ENCODE measurements at regions not wholly inside any gene's neighbourhood (a gene's known extent, or its start where the extent isn't known, plus 50 kb on each side); places are given as distances from the start of the nearest gene placed in this dataset.

DNA sequence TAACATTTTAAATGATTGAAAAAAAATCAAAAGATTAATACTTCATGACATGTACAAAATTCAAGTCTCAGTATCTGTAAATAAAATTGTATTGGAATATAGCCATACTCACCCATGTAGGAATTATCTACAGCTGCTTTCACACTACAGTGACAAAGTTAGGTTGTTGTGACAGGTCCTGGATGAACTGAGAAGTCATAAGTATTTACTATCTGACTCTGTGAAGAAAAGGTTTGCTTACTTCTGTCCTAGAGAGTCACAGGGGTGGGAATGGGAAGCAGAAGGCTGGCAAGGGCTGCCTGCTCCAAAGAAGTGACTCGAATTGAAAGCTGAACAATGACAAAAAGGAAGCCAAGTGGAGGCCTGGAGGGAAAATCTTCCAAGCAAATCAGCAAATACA is 155.2 kb downstream of the SLC30A10 start:
- H3K9ac ChIP-seq (ENCODE audit: low read depth, low read length), result no peak overlapping the region
- no peak overlapping the region for H3K4ac ChIP-seq (ENCODE audit: low read depth, low read length)
- in situ Hi-C loops (cut with MboI; ENCODE audit: low sequenced_read_pairs) (no loop called here), intact Hi-C loops (cut with micrococcal nuclease) (no loop called here), dilution Hi-C loops (cut with HindIII; ENCODE audit: low sequenced_read_pairs, unreplicated experiment) (no loop called here)
- ChIA-PET CTCF (no interaction called here), POLR2A (ENCODE audit: unreplicated experiment) (no interaction called here)
- H2AK9ac ChIP-seq (replicated peaks; ENCODE audit: low read depth, low read length, poor library complexity), result no peak overlapping the region
- H3K4me1 ChIP-seq (ENCODE audit: control insufficient read depth, insufficient read depth, low read length), result peaks cover 2% of the 10 kb centered on the region; the same call in 1 of the 2 replicates
- no peaks in the 10 kb centered on the region for H3K9me1 ChIP-seq (ENCODE audit: insufficient read depth, low read length)
- no peak overlapping the region for H2AK5ac ChIP-seq (ENCODE audit: low read depth, low read length)
- ATAC-seq (ENCODE audit: low read depth), result no peak
- BruUV-seq (replicated peaks), result no TSS peak
- H3K27ac ChIP-seq (ENCODE audit: insufficient read depth, low read length), result no peak overlapping the region
- no peak overlapping the region for H2AFZ ChIP-seq (replicated peaks; ENCODE audit: low read length, poor library complexity)
- no peaks in the 10 kb centered on the region for H3K27me3 ChIP-seq (ENCODE audit: control insufficient read depth, insufficient read depth, low read length)
- H3K79me1 ChIP-seq (ENCODE audit: low read depth in 1 of 2, low read length in 2 of 2), result no peaks in the 10 kb centered on the region
- no peak overlapping the region for H3K4me2 ChIP-seq (ENCODE audit: low read depth, low read length)
- H4K91ac ChIP-seq (ENCODE audit: insufficient read depth, low read depth, low read length), result no peak overlapping the region
- H3K18ac ChIP-seq (ENCODE audit: low read depth, low read length), result no peak overlapping the region
- no peak for DNase-seq
- no peak overlapping the region for H2BK120ac ChIP-seq (ENCODE audit: low read depth, low read length)
- no peak overlapping the region for H2BK15ac ChIP-seq (ENCODE audit: low read depth, low read length)
- no peak overlapping the region for H2BK5ac ChIP-seq (ENCODE audit: low read depth, low read length, poor library complexity, severe bottlenecking)
- no peak overlapping the region for H3K14ac ChIP-seq (replicated peaks; ENCODE audit: low read depth, low read length)
- no peak overlapping the region for H3K56ac ChIP-seq (ENCODE audit: extremely low read depth, insufficient read depth, low read length)
- H4K8ac ChIP-seq (ENCODE audit: low read depth in 2 of 2, low read length in 2 of 2), result no peak overlapping the region
- TF ChIP-seq, protein P1, sequence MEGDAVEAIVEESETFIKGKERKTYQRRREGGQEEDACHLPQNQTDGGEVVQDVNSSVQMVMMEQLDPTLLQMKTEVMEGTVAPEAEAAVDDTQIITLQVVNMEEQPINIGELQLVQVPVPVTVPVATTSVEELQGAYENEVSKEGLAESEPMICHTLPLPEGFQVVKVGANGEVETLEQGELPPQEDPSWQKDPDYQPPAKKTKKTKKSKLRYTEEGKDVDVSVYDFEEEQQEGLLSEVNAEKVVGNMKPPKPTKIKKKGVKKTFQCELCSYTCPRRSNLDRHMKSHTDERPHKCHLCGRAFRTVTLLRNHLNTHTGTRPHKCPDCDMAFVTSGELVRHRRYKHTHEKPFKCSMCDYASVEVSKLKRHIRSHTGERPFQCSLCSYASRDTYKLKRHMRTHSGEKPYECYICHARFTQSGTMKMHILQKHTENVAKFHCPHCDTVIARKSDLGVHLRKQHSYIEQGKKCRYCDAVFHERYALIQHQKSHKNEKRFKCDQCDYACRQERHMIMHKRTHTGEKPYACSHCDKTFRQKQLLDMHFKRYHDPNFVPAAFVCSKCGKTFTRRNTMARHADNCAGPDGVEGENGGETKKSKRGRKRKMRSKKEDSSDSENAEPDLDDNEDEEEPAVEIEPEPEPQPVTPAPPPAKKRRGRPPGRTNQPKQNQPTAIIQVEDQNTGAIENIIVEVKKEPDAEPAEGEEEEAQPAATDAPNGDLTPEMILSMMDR (conservative IDR thresholded peaks at IDR 0.05; ENCODE audit: low read depth, low read length), result no peak
- TF ChIP-seq POLR2A (IDR thresholded peaks at IDR 0.05; ENCODE audit: low read depth, low read length), result no peak
- TF ChIP-seq RFX5 (IDR thresholded peaks at IDR 0.05; ENCODE audit: low read depth, low read length), result no peak
- TF ChIP-seq CHD1 (IDR thresholded peaks at IDR 0.05; ENCODE audit: low read depth, low read length), result no peak
- TF ChIP-seq, protein P2, sequence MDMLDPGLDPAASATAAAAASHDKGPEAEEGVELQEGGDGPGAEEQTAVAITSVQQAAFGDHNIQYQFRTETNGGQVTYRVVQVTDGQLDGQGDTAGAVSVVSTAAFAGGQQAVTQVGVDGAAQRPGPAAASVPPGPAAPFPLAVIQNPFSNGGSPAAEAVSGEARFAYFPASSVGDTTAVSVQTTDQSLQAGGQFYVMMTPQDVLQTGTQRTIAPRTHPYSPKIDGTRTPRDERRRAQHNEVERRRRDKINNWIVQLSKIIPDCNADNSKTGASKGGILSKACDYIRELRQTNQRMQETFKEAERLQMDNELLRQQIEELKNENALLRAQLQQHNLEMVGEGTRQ (IDR thresholded peaks at IDR 0.05; ENCODE audit: low read depth, low read length), result no peak
- no peak for TF ChIP-seq MAFK (IDR thresholded peaks at IDR 0.05; ENCODE audit: low read depth, low read length)
- TF ChIP-seq, protein P3, sequence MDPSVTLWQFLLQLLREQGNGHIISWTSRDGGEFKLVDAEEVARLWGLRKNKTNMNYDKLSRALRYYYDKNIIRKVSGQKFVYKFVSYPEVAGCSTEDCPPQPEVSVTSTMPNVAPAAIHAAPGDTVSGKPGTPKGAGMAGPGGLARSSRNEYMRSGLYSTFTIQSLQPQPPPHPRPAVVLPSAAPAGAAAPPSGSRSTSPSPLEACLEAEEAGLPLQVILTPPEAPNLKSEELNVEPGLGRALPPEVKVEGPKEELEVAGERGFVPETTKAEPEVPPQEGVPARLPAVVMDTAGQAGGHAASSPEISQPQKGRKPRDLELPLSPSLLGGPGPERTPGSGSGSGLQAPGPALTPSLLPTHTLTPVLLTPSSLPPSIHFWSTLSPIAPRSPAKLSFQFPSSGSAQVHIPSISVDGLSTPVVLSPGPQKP (IDR thresholded peaks at IDR 0.05; ENCODE audit: borderline replicate concordance, low read depth, low read length), result no peak
- TF ChIP-seq CEBPB (IDR thresholded peaks at IDR 0.05; ENCODE audit: low read depth, low read length), result no peak
- no peak for TF ChIP-seq FOS (IDR thresholded peaks at IDR 0.05; ENCODE audit: low read depth, low read length)
- no peak for TF ChIP-seq MXI1 (IDR thresholded peaks at IDR 0.05; ENCODE audit: borderline replicate concordance, low read depth, low read length)
- TF ChIP-seq MAZ (IDR thresholded peaks at IDR 0.05; ENCODE audit: borderline replicate concordance, low read depth, low read length), result no peak
- no peak for TF ChIP-seq BHLHE40 (IDR thresholded peaks at IDR 0.05; ENCODE audit: low read depth, low read length)
- no peak for TF ChIP-seq SMC3 (IDR thresholded peaks at IDR 0.05; ENCODE audit: low read depth, low read length)
- no peak for TF ChIP-seq NFE2L2 (IDR thresholded peaks at IDR 0.05; ENCODE audit: low read depth, low read length)
- TF ChIP-seq RCOR1 (IDR thresholded peaks at IDR 0.05; ENCODE audit: insufficient replicate concordance, low read length), result no peak
- TF ChIP-seq RAD21 (IDR thresholded peaks at IDR 0.05; ENCODE audit: low read length), result no peak
- no peaks in the 10 kb centered on the region for H3K36me3 ChIP-seq (ENCODE audit: control insufficient read depth, insufficient read depth, low read length)
- H4K5ac ChIP-seq (ENCODE audit: low read depth, low read length), result no peak overlapping the region
- no peak overlapping the region for H3K23ac ChIP-seq (ENCODE audit: low read depth, low read length)
- no peaks in the 10 kb centered on the region for H3K9me3 ChIP-seq (ENCODE audit: control insufficient read depth, insufficient read depth, low read length)
- no CpG with 5 or more reads among the region's 1 CpG for WGBS, 2 experiments (ENCODE audit: extremely low coverage in 2 of 2, insufficient read length in 1 of 2)
- H3K4me3 ChIP-seq (ENCODE audit: insufficient read depth, low read depth, low read length), result no peak overlapping the region
- no peaks in the 10 kb centered on the region for H4K20me1 ChIP-seq (ENCODE audit: insufficient read depth, low read length)
- H2BK20ac ChIP-seq (ENCODE audit: low read depth, low read length), result no peak overlapping the region
